ENCODE measurements at regions not wholly inside any gene's neighbourhood (a gene's known extent, or its start where the extent isn't known, plus 50 kb on each side); places are given as distances from the start of the nearest gene placed in this dataset.

- DNase-seq, result peak in 1 of 2 experiments; percentile 15
Observed at GRCh38 chr12:29053567-29053966, 95.5 kb upstream of the FAR2 start.

DNA sequence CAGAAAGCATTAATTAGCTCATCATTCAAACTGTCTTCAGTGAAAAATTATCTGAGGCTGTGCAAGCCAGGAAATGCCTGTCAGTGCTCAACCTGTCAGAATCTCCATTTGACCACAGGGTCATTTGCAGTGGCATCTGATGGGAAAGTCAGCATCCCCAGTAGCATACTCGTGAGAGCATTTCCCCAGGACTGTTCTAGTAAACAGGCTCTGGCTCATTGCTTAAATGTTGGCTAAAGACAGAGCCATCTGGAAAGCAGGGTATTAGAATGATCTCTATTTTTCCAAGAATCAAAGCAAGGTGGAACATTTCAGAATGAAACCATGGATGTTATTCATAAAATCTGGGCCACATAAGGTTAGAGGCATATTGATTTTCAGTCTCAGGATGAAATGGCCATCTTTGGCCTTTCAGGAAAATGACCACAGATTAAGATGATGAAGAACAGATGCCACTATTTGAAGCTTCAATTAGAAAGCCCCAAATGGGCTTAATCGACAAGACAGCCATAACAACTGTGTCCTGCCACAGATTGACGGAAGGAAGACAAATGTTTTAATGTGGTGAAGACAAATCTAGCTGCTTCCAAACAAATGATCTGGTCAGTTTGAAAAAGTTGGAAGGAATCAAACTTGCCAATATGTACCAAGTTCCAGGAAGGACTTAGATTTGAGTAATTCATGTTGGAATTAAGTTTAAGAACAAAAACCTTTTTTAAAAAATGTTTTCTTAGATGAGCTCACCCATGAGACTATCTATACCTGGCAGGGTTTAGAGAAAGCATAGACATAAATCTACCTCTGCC, 94.0 kb upstream of the FAR2 start:
- DNase-seq, result no peak

- DNase-seq, result no peak
Observed at GRCh38 chr12:29066011-29066588, 83.0 kb upstream of the FAR2 start.

DNA sequence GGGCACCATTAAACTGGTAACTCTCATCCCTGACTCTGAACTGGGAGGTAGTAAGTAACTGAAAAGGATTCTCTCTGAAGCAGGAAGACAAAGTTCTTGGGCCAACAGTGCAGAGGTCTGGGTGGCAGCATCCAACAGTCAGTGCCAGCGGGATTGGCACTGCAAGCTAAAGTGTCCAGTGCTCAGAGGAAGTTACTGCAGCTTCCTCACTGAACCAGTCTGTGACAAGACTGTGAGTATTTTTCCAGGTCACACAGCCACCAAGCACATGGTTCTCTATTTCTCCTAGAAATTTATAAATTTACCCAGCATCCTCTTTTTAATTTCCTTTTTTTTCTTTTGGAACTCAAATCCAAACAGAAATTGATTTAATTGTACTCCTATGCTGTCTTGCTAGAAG, 81.6 kb upstream of the FAR2 start:
- DNase-seq, result no peak

DNA sequence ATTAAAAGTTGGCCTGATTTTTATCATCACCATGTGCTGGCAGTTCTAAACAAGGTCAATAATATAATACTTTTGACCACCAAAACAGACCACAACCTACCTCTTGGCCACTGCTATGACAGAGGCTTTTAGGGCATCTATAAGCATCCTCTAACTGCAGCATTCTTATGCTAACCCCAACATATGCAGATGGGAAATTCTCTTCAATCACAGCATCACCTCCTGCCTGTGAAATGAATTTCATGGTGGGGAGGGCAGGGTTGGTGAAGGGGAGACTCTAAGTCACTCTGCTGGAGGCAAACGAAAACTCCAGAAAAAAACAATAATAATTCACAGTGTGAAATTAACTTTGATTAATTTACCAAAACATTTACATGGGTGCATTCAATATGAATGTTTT, 78.8 kb upstream of the FAR2 start:
- no peak for DNase-seq

GRCh38 chr12:29071099-29071498, 78.0 kb upstream of the FAR2 start:
- DNase-seq, result no peak

- DNase-seq, result no peak
Observed at GRCh38 chr12:29072631-29073030, 76.4 kb upstream of the FAR2 start.

DNA sequence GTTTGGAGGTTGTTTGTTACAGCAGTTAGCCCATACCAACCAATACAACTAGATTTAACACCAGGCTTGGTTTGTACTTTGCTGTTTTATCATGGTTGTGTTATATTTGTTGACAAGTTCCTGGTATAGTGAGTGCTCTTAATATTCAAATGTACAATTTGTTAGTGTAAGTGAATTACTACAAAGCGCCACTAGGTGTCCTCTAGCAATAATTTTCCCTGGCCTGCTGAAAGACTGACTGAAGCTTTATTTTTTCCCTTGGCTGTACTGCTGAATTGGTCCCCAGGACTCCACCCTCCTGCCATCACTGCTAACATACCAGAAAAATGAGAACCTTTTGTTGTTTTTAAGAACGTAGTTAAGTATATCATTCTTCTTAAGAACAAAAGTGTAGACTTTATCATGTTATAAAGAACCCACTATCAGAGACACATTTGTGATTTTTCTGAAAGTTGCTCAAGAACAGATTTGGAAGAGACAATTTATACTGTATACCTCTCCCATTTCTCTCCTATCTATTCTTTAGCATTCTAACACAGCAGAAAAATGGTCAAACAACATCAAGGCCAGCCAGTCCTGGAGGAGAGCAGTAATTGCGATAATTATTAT, 75.3 kb upstream of the FAR2 start:
- DNase-seq, result peak in 1 of 2 experiments; percentile 57

- DNase-seq, result no peak
Observed at GRCh38 chr12:29081101-29081500, 68.0 kb upstream of the FAR2 start.

- DNase-seq, result no peak
Observed at GRCh38 chr12:29082522-29082921, 66.6 kb upstream of the FAR2 start.

- no peak for DNase-seq
Observed at GRCh38 chr12:29086325-29087271, 62.5 kb upstream of the FAR2 start.

DNA sequence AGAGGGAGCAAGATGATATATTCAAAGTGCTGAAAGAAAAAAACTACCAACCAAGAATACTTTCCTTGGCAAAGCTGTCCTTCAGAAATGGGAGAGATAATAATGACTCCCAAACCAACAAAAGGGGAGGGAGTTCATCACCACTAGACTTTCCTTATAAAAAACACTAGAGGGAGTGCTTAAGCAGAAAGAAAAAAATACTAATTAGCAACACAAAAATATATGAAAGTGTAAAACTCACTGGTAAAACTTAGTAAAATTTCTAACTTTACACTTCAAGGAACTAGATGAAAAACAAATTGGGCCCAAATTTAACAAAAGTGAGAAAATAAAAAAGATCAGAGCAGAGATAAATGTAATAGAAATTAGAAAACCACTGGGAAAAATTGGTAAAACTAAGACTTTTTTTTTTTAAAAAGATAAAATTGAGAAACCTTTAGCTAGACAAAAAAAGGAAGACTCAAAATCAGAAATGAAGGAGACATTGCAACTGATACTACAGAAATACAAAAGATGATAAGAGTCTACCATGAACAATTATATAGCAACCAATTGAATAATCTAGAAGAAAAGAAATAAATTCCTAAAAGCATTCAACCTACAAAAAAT, 60.4 kb upstream of the FAR2 start:
- peak in 1 of 2 experiments; percentile 39 for DNase-seq

Data from SW 1271 (cell line).